CD4-positive, alpha-beta T cell (primary cell): ENCODE measurements at regions not wholly inside any gene's neighbourhood (a gene's known extent, or its start where the extent isn't known, plus 50 kb on each side); places are given as distances from the start of the nearest gene placed in this dataset.

Source experiments
- ATAC-seq: fragments of 200-7000 bp; cut with Tn5 transposase; one replicate; pipeline ENCODE4 v1.10.0; 2022; ENCODE audit warnings: mild to moderate bottlenecking; ENCODE audit not compliant: poor library complexity
- CTCF ChIA-PET: fragments of 350-600 bp; sonication (Branson Sonifier 250); formaldehyde crosslinking; loops from one replicate; lab custom pipeline; 2021; ENCODE audit warnings: antibody characterized with exemption, inconsistent platforms; lab: Charles Lee
- POLR2A ChIA-PET: fragments of 350-600 bp; sonication (Branson Sonifier 250); formaldehyde crosslinking; loops from one replicate; lab custom pipeline; 2021; ENCODE audit warnings: antibody characterized with exemption, inconsistent platforms; lab: Charles Lee
- DNase-seq, 14 experiments: peaks; one replicate each; pipeline ENCODE4 v3.0.0-alpha.2; 2013 to 2020; ENCODE audit warnings: mixed read lengths in 2 of 14
- H3K27ac ChIP-seq, 2 donors: one replicate each; pipeline versions ENCODE4 v1.5.1 to v1.7.0; 2013; ENCODE audit warnings: low read length in 2 of 2, low read depth in 1 of 2, mild to moderate bottlenecking in 1 of 2
- H3K27me3 ChIP-seq, 2 experiments: 1 replicate in 1 of 2; 2 replicates in 1 of 2; pipeline versions ENCODE4 v1.6.1 to v1.7.0; 2013; ENCODE audit warnings: low read length in 2 of 2, control low read depth in 1 of 2, mild to moderate bottlenecking in 1 of 2, moderate library complexity in 1 of 2; ENCODE audit not compliant: insufficient read depth in 2 of 2, control insufficient read depth in 1 of 2
- H3K36me3 ChIP-seq: one replicate; pipeline ENCODE4 v1.6.1; 2013; ENCODE audit warnings: low read length, control low read depth; ENCODE audit not compliant: insufficient read depth
- H3K4me1 ChIP-seq: one replicate; pipeline ENCODE4 v1.6.1; 2013; ENCODE audit warnings: low read length, control low read depth; ENCODE audit not compliant: insufficient read depth
- H3K4me3 ChIP-seq: one replicate; pipeline ENCODE4 v1.5.1; 2013; ENCODE audit warnings: mild to moderate bottlenecking, low read length, moderate library complexity
- H3K9me3 ChIP-seq, 2 experiments: 1 replicate in 1 of 2; 2 replicates in 1 of 2; pipeline versions ENCODE4 v1.6.1 to v1.7.0; 2013; ENCODE audit warnings: low read length in 2 of 2, mild to moderate bottlenecking in 2 of 2, control low read depth in 1 of 2, moderate library complexity in 1 of 2; ENCODE audit not compliant: control insufficient read depth in 1 of 2, insufficient read depth in 1 of 2
- H3K27ac Mint-ChIP-seq: one replicate; pipeline ENCODE4 v1.8.0; 2020; ENCODE audit warnings: mixed read lengths
- H3K27me3 Mint-ChIP-seq: one replicate; pipeline ENCODE4 v1.8.0; 2021; ENCODE audit warnings: mixed read lengths
- H3K36me3 Mint-ChIP-seq: one replicate; pipeline ENCODE4 v1.8.0; 2021; ENCODE audit warnings: low read depth, mixed read lengths
- H3K4me1 Mint-ChIP-seq: one replicate; pipeline ENCODE4 v1.8.0; 2021; ENCODE audit warnings: low read depth, mixed read lengths
- H3K4me3 Mint-ChIP-seq: one replicate; pipeline ENCODE4 v1.8.0; 2020; ENCODE audit warnings: mild to moderate bottlenecking, mixed read lengths
- H3K9me3 Mint-ChIP-seq: one replicate; pipeline ENCODE4 v1.8.0; 2020; ENCODE audit warnings: mixed read lengths
- intact Hi-C, 2 experiments: fragments of 100-400 bp; cut with DNase I in 1 of 2; cut with micrococcal nuclease in 1 of 2; formaldehyde crosslinking; loops; one replicate each; pipeline versions ENCODE4 v1.15.1 to v1.9.0; 2023 to 2025; cut with DNase I, micrococcal nuclease
- TF ChIP-seq, protein P1 (sequence below): fragments of 200-600 bp; IDR thresholded peaks from one replicate; pipeline ENCODE4 v1.8.0; 2022; ENCODE audit warnings: antibody characterized with exemption, mild to moderate bottlenecking

- intact Hi-C loops, result no loop called here
- CTCF ChIA-PET, result no interaction called here
- DNase-seq (no peak), ATAC-seq (no peak)
- H3K9me3 Mint-ChIP-seq, result peaks cover 9% of the 10 kb centered on the region
- TF ChIP-seq, protein P1, sequence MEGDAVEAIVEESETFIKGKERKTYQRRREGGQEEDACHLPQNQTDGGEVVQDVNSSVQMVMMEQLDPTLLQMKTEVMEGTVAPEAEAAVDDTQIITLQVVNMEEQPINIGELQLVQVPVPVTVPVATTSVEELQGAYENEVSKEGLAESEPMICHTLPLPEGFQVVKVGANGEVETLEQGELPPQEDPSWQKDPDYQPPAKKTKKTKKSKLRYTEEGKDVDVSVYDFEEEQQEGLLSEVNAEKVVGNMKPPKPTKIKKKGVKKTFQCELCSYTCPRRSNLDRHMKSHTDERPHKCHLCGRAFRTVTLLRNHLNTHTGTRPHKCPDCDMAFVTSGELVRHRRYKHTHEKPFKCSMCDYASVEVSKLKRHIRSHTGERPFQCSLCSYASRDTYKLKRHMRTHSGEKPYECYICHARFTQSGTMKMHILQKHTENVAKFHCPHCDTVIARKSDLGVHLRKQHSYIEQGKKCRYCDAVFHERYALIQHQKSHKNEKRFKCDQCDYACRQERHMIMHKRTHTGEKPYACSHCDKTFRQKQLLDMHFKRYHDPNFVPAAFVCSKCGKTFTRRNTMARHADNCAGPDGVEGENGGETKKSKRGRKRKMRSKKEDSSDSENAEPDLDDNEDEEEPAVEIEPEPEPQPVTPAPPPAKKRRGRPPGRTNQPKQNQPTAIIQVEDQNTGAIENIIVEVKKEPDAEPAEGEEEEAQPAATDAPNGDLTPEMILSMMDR, result no peak
- H3K27me3 Mint-ChIP-seq, result no peaks in the 10 kb centered on the region
- Histone ChIP-seq H3K4me1 (no peaks in the 10 kb centered on the region), H3K27me3 (peaks cover 0 to 4% of the 10 kb centered on the region in 2 experiments), H3K27ac (no peak overlapping the region), H3K36me3 (no peaks in the 10 kb centered on the region), H3K4me3 (no peak overlapping the region), H3K9me3 (peaks cover 4% of the 10 kb centered on the region in 2 experiments)
- H3K4me3 Mint-ChIP-seq, result no peak overlapping the region
- POLR2A ChIA-PET, result no interaction called here
- H3K36me3 Mint-ChIP-seq, result no peaks in the 10 kb centered on the region
- H3K27ac Mint-ChIP-seq, result no peak overlapping the region
- no peaks in the 10 kb centered on the region for H3K4me1 Mint-ChIP-seq
Observed at GRCh38 chr12:107258780-107259179, 165.4 kb upstream of the CRY1 start.

GRCh38 chr12:107263980-107264379, 170.6 kb upstream of the CRY1 start:
- no peak for DNase-seq
- no peak overlapping the region for H3K27ac Mint-ChIP-seq
- Histone ChIP-seq H3K4me1 (no peaks in the 10 kb centered on the region), H3K9me3 (peaks cover 4% of the 10 kb centered on the region in 2 experiments), H3K36me3 (no peaks in the 10 kb centered on the region), H3K4me3 (no peak overlapping the region), H3K27me3 (no peaks in the 10 kb centered on the region), H3K27ac (no peak overlapping the region)
- peaks cover 14% of the 10 kb centered on the region for H3K9me3 Mint-ChIP-seq
- H3K4me1 Mint-ChIP-seq, result peaks cover 9% of the 10 kb centered on the region
- no peaks in the 10 kb centered on the region for H3K27me3 Mint-ChIP-seq
- no peaks in the 10 kb centered on the region for H3K36me3 Mint-ChIP-seq
- ChIA-PET POLR2A (no interaction called here), CTCF (no interaction called here)
- TF ChIP-seq, protein P1, result no peak
- intact Hi-C loops, result no loop called here
- no peak for ATAC-seq
- H3K4me3 Mint-ChIP-seq, result no peak overlapping the region

GRCh38 chr12:107264667-107265066, 171.3 kb upstream of the CRY1 start:
- Histone ChIP-seq H3K4me1 (no peaks in the 10 kb centered on the region), H3K4me3 (no peak overlapping the region), H3K36me3 (no peaks in the 10 kb centered on the region), H3K9me3 (peaks cover 4% of the 10 kb centered on the region in 2 experiments), H3K27ac (no peak overlapping the region), H3K27me3 (no peaks in the 10 kb centered on the region)
- POLR2A ChIA-PET, result no interaction called here
- CTCF ChIA-PET, result no interaction called here
- DNase-seq, result no peak
- H3K36me3 Mint-ChIP-seq, result no peaks in the 10 kb centered on the region
- no peak overlapping the region for H3K4me3 Mint-ChIP-seq
- peaks cover 14% of the 10 kb centered on the region for H3K9me3 Mint-ChIP-seq
- intact Hi-C loops, result no loop called here
- TF ChIP-seq, protein P1, result no peak
- ATAC-seq, result peak; percentile 44
- H3K27me3 Mint-ChIP-seq, result no peaks in the 10 kb centered on the region
- no peak overlapping the region for H3K27ac Mint-ChIP-seq
- peaks cover 9% of the 10 kb centered on the region for H3K4me1 Mint-ChIP-seq
